Osteocyte (in vitro differentiated cells): ENCODE measurements at regions not wholly inside any gene's neighbourhood (a gene's known extent, or its start where the extent isn't known, plus 50 kb on each side); places are given as distances from the start of the nearest gene placed in this dataset.

ENCODE experiments used
- DNase-seq: peaks from one replicate; pipeline ENCODE4 v3.0.0; 2021; ENCODE audit warnings: mixed read lengths; ENCODE audit not compliant: unreplicated experiment; ENCODE audit errors: extremely low spot score
- H3K27ac Mint-ChIP-seq: one replicate; pipeline ENCODE4 v1.8.0; 2021; ENCODE audit warnings: mild to moderate bottlenecking, mixed read lengths; ENCODE audit not compliant: unreplicated experiment
- H3K27me3 Mint-ChIP-seq: one replicate; pipeline ENCODE4 v1.8.0; 2021; ENCODE audit warnings: mixed read lengths; ENCODE audit not compliant: unreplicated experiment
- H3K36me3 Mint-ChIP-seq: one replicate; pipeline ENCODE4 v1.8.0; 2021; ENCODE audit warnings: mixed read lengths; ENCODE audit not compliant: unreplicated experiment
- H3K4me1 Mint-ChIP-seq: one replicate; pipeline ENCODE4 v1.8.0; 2021; ENCODE audit warnings: mixed read lengths; ENCODE audit not compliant: unreplicated experiment
- H3K4me3 Mint-ChIP-seq: one replicate; pipeline ENCODE4 v1.8.0; 2021; ENCODE audit warnings: mild to moderate bottlenecking, moderate library complexity, mixed read lengths; ENCODE audit not compliant: unreplicated experiment
- H3K9me3 Mint-ChIP-seq: one replicate; pipeline ENCODE4 v1.8.0; 2021; ENCODE audit warnings: mixed read lengths; ENCODE audit not compliant: unreplicated experiment
- TF ChIP-seq, protein P1 (sequence below): fragments of 200-600 bp; sonication (generic); IDR thresholded peaks from 2 replicates; pipeline ENCODE4 v1.5.0; 2021; ENCODE audit warnings: antibody characterized with exemption, mild to moderate bottlenecking, moderate library complexity

DNA sequence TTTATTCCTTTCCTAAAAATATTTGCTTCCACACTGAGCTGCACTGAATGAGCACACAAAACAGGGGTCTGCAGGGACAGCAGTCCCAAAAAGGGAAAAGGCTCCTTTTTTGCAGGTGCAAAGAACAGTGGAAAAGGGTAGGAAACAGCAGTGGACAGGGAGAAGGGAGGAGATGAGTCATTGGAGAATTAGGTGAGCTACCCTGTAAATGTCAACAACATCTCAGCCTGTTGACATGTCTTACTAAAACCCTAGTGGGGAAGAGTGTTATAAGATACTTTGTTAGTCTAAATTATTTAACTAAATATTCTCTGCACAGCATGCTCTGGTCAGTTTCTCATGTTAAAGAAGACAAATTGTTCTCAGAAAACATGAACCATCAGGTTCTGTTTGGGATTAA is 151.5 kb upstream of the FBXL4 start:
- no peak for DNase-seq
- Mint-ChIP-seq H3K27me3 (peaks cover 7% of the 10 kb centered on the region), H3K4me1 (no peaks in the 10 kb centered on the region), H3K9me3 (no peaks in the 10 kb centered on the region), H3K4me3 (no peak overlapping the region), H3K36me3 (no peaks in the 10 kb centered on the region), H3K27ac (no peak overlapping the region)
- TF ChIP-seq, protein P1, sequence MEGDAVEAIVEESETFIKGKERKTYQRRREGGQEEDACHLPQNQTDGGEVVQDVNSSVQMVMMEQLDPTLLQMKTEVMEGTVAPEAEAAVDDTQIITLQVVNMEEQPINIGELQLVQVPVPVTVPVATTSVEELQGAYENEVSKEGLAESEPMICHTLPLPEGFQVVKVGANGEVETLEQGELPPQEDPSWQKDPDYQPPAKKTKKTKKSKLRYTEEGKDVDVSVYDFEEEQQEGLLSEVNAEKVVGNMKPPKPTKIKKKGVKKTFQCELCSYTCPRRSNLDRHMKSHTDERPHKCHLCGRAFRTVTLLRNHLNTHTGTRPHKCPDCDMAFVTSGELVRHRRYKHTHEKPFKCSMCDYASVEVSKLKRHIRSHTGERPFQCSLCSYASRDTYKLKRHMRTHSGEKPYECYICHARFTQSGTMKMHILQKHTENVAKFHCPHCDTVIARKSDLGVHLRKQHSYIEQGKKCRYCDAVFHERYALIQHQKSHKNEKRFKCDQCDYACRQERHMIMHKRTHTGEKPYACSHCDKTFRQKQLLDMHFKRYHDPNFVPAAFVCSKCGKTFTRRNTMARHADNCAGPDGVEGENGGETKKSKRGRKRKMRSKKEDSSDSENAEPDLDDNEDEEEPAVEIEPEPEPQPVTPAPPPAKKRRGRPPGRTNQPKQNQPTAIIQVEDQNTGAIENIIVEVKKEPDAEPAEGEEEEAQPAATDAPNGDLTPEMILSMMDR, result no peak

DNA sequence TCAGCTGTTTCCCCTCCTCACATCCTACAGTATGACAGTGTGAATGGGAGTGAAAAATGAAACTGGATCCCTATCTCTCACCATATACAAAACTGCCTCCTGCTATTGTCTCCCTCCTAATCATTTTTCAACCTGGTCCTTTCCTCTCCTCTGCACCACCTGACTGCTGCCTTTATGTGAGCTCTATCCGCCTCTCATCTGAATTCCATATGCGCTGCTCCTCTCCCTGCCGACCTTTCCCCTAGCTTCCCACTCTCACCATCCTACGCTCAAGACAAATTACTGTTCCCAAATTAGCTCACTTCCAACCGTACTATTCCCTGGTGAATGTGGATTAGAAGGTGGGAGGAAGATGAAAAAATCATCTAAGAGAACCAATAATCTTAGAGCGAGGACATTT is 148.4 kb upstream of the FBXL4 start:
- H3K4me3 Mint-ChIP-seq, result no peak overlapping the region
- H3K4me1 Mint-ChIP-seq, result no peaks in the 10 kb centered on the region
- no peak overlapping the region for H3K27ac Mint-ChIP-seq
- DNase-seq, result no peak
- H3K9me3 Mint-ChIP-seq, result no peaks in the 10 kb centered on the region
- peaks cover 3% of the 10 kb centered on the region for H3K27me3 Mint-ChIP-seq
- no peaks in the 10 kb centered on the region for H3K36me3 Mint-ChIP-seq
- TF ChIP-seq, protein P1, result no peak

DNA sequence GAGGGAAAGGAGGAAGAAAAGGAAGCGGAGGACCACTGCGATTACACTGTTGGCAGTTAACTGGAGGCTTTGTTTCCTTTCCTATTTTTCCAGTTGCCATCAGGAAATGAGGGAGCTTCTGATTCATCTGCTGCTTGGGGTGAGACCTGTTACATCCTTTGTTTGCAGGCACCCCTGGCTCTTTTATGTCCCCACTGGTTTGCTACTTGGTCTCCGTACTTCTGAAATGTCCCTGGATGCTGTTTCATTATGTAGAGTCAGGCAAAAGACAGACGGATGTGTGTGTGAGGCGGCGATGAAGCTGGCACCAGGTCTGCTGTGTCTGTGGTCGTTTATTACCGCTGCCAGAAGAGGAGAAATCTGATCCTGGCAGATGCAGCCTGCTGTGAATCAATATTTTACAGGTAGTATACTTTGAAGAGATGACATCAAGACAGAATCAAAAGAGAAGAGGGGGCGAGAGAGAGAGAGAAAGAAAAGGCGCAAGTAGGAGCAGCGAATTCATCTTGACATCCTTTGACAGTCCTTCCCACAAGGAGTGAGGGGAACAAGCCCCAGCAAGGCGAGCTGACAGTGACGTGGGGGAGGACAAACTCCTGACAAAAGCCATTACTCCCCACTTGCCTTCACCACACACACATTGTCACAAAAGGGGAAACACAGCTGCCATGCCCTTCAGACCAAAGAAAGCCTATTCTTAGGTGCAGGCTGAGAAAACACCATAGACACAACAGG is 145.9 kb upstream of the FBXL4 start:
- no peaks in the 10 kb centered on the region for H3K9me3 Mint-ChIP-seq
- H3K27ac Mint-ChIP-seq, result no peak overlapping the region
- peaks cover 3% of the 10 kb centered on the region for H3K27me3 Mint-ChIP-seq
- DNase-seq, result no peak
- no peak overlapping the region for H3K4me3 Mint-ChIP-seq
- no peaks in the 10 kb centered on the region for H3K4me1 Mint-ChIP-seq
- TF ChIP-seq, protein P1, result no peak
- H3K36me3 Mint-ChIP-seq, result no peaks in the 10 kb centered on the region

DNA sequence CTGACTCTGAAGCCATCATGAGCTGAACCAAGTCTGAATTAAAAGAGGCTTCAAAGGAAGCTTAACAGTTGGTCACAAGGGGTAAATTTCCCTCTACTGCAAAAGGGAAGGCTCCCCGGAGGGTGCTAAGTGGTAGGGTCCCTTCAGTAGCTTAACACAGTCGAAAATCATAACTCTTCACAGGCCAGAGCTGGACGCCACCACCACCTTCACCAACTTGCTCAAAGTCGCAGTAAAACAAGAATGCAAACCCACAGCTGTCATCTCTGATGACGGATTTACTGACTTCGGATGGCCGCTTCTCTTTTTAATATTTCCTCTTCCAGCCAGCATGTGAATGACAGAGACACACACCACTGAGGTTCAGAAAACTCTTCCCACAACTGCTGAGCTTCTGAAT is 144.7 kb upstream of the FBXL4 start:
- H3K4me3 Mint-ChIP-seq, result no peak overlapping the region
- DNase-seq, result no peak
- H3K9me3 Mint-ChIP-seq, result no peaks in the 10 kb centered on the region
- no peak overlapping the region for H3K27ac Mint-ChIP-seq
- TF ChIP-seq, protein P1, result no peak
- peaks cover 3% of the 10 kb centered on the region for H3K27me3 Mint-ChIP-seq
- H3K36me3 Mint-ChIP-seq, result no peaks in the 10 kb centered on the region
- no peaks in the 10 kb centered on the region for H3K4me1 Mint-ChIP-seq

DNA sequence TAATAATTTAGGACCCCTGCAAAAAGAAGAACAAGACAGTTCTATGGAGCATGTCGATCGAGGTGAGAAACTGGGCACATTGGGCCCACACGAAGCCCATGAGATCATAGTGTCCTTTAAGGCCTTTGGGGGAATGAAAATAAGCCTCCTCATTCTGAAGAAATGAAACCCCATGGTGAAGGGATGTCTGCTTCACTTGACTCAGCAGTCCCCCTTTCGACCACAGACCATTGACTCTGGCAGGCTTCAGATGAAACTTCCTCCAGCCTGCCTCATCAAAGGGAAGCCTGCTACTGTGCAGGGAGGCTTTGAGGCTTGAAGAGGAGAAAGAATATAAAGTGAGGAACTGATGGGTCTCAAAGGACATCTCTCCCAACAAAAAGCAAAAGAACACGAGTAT is 144.2 kb upstream of the FBXL4 start:
- H3K27me3 Mint-ChIP-seq, result peaks cover 3% of the 10 kb centered on the region
- no peaks in the 10 kb centered on the region for H3K36me3 Mint-ChIP-seq
- no peaks in the 10 kb centered on the region for H3K9me3 Mint-ChIP-seq
- TF ChIP-seq, protein P1, result no peak
- no peak overlapping the region for H3K27ac Mint-ChIP-seq
- H3K4me3 Mint-ChIP-seq, result no peak overlapping the region
- DNase-seq, result no peak
- H3K4me1 Mint-ChIP-seq, result no peaks in the 10 kb centered on the region
